Prostate gland (tissue), 2 donors: ENCODE measurements at regions not wholly inside any gene's neighbourhood (a gene's known extent, or its start where the extent isn't known, plus 50 kb on each side); places are given as distances from the start of the nearest gene placed in this dataset.
"Not testable (repeated sequence)": the region's sequence is repeated elsewhere in the genome, so short reads cannot be mapped to it uniquely, and the experiment has no call there.

ENCODE experiments used
- DNase-seq: peaks from one replicate; pipeline ENCODE4 v3.0.0-alpha.2; 2019; ENCODE audit warnings: low spot score
- H3K27ac ChIP-seq, 2 donors: fragments of 200-600 bp; sonication (generic); 2 replicates each; pipeline ENCODE4 v1.5.1; 2017 to 2019
- H3K27me3 ChIP-seq: fragments of 200-600 bp; sonication (generic); replicated peaks from 2 replicates; pipeline ENCODE4 v1.5.1; 2019; ENCODE audit not compliant: insufficient read depth
- H3K36me3 ChIP-seq, 2 donors: fragments of 200-600 bp; sonication (generic); 1 replicate in 1 of 2; 2 replicates in 1 of 2; pipeline versions ENCODE4 v1.5.1 to v1.8.1; 2017 to 2019
- H3K4me1 ChIP-seq: fragments of 200-600 bp; sonication (generic); replicated peaks from 2 replicates; pipeline ENCODE4 v1.5.1; 2019
- H3K4me3 ChIP-seq, 2 donors: fragments of 200-600 bp; sonication (generic); 2 replicates each; pipeline ENCODE4 v1.5.1; 2017 to 2019
- H3K9me3 ChIP-seq: fragments of 200-600 bp; sonication (generic); 2 replicates; pipeline ENCODE4 v1.5.1; 2017
- CTCF ChIP-seq, 4 experiments: fragments of 200-600 bp in 2 of 4; fragments of 450-650 bp in 2 of 4; sonication (generic) in 2 of 4; IDR thresholded peaks; 1 replicate in 3 of 4; 2 replicates in 1 of 4; pipeline ENCODE4 v1.5.1; 2016 to 2019; ENCODE audit warnings: antibody characterized with exemption in 4 of 4, mild to moderate bottlenecking in 2 of 4, moderate library complexity in 2 of 4
- POLR2A ChIP-seq: fragments of 450-650 bp; IDR thresholded peaks from one replicate; pipeline ENCODE4 v1.6.1; 2016; ENCODE audit warnings: antibody characterized with exemption, mild to moderate bottlenecking
- POLR2AphosphoS5 ChIP-seq: sonication (generic); formaldehyde crosslinking; IDR thresholded peaks from one replicate; pipeline ENCODE4 v1.6.1; 2017; ENCODE audit warnings: antibody characterized with exemption
- WGBS: methylation state at CpG from one replicate; pipeline ENCODE4 v1.1.5; 2018; 5-methylcytosine and 5-hydroxymethylcytosine counted together
- intact Hi-C: fragments of 100-400 bp; cut with DNase I; formaldehyde crosslinking; loops from one replicate; pipeline ENCODE4 v1.14.2; 2022

- H3K27ac ChIP-seq, result no peak overlapping the region
- H3K36me3 ChIP-seq, result no peaks in the 10 kb centered on the region
- intact Hi-C loops, result no loop called here
- H3K4me1 ChIP-seq, result no peaks in the 10 kb centered on the region
- WGBS, result 69% methylated on average over 12 of the region's 12 CpGs
- H3K4me3 ChIP-seq, result no peak overlapping the region
- H3K27me3 ChIP-seq, result no peaks in the 10 kb centered on the region
- TF ChIP-seq CTCF (IDR thresholded peaks at IDR 0.05), result no peak
- no peak for TF ChIP-seq POLR2AphosphoS5
- TF ChIP-seq POLR2A, result no peak
- no peak for DNase-seq
- H3K9me3 ChIP-seq, result no peaks in the 10 kb centered on the region
Measured at GRCh38 chr14:106530423-106531107, 1004.2 kb downstream of the TMEM121 start.

GRCh38 chr14:106537597-106537996 lies 1011.2 kb downstream of the TMEM121 start:
- H3K27me3 ChIP-seq, H3K4me3 ChIP-seq, H3K9me3 ChIP-seq, H3K36me3 ChIP-seq, H3K4me1 ChIP-seq, intact Hi-C loops, H3K27ac ChIP-seq, DNase-seq: not testable (repeated sequence)
- 24% methylated on average over 5 of the region's 11 CpGs for WGBS

- Histone ChIP-seq H3K4me1 (no peaks in the 10 kb centered on the region), H3K36me3 (no peaks in the 10 kb centered on the region), H3K4me3 (no peak overlapping the region), H3K27ac (no peak overlapping the region), H3K27me3 (no peaks in the 10 kb centered on the region), H3K9me3 (no peaks in the 10 kb centered on the region)
- intact Hi-C loops, result no loop called here
- WGBS, result 69% methylated on average over 2 of the region's 2 CpGs
- no peak for DNase-seq
- no peak for TF ChIP-seq CTCF (IDR thresholded peaks at IDR 0.05)
- no peak for TF ChIP-seq POLR2AphosphoS5
- no peak for TF ChIP-seq POLR2A
Measured at GRCh38 chr14:106538201-106538600, 1011.8 kb downstream of the TMEM121 start.

DNA sequence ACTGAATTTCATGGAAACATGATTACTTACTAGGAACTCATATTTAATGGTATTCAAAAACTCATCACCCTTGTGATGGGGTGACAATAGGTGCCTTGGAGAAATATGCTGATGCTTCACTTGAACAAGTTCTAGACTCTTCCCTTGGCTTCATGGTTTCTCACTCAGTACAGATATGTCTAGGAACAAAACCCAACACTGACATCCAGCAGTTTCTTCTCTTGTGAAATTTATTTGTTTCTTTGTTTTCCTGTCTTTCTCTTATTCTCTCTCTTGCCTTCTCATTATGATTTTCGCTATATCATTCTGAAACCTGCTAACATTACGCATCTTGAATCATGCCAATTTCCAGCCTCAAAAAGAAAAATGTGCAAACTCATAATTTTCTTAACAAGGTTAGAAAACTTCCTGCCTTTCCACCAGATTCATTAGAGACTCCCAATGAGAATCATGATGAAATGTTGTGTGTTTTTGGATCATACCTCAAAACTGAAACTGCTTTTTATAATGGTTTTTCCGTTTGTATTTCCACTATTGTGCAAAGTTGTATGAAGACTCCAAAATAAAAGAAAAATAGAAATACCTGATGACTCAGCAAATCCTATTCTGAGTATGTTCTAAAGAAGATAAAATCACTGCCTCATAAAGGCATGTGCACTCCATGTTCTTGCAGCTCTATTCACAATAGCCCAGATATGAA lies 1021.5 kb downstream of the TMEM121 start:
- Histone ChIP-seq H3K27me3 (no peaks in the 10 kb centered on the region), H3K4me1 (no peaks in the 10 kb centered on the region), H3K4me3 (no peak overlapping the region), H3K27ac (no peak overlapping the region), H3K9me3 (no peaks in the 10 kb centered on the region), H3K36me3 (no peaks in the 10 kb centered on the region)
- TF ChIP-seq POLR2A, result no peak
- TF ChIP-seq POLR2AphosphoS5, result no peak
- TF ChIP-seq CTCF (IDR thresholded peaks at IDR 0.05), result no peak
- intact Hi-C loops, result no loop called here
- no peak for DNase-seq
- WGBS, result 51% methylated on average over 3 of the region's 3 CpGs

- Histone ChIP-seq H3K4me3 (no peak overlapping the region), H3K9me3 (no peaks in the 10 kb centered on the region), H3K36me3 (no peaks in the 10 kb centered on the region), H3K4me1 (no peaks in the 10 kb centered on the region), H3K27ac (no peak overlapping the region), H3K27me3 (no peaks in the 10 kb centered on the region)
- peak; percentile 10 for DNase-seq
- 41% methylated on average over 1 of the region's 1 CpG for WGBS
- TF ChIP-seq CTCF (IDR thresholded peaks at IDR 0.05) (no peak), POLR2AphosphoS5 (peak; percentile 66), POLR2A (no peak)
- intact Hi-C loops, result no loop called here
Measured at GRCh38 chr14:106549064-106549463, 1022.7 kb downstream of the TMEM121 start.
